Stimulated activated CD8-positive, alpha-beta memory T cell treated with anti-CD3 and anti-CD28 coated beads, Interleukin-12 subunit alpha, Interleukin-12 subunit beta, amount 100 ng/mL, for 4 hours (primary cell): ENCODE measurements at regions not wholly inside any gene's neighbourhood (a gene's known extent, or its start where the extent isn't known, plus 50 kb on each side); places are given as distances from the start of the nearest gene placed in this dataset.

Experiments used
- DNase-seq: peaks from one replicate; pipeline ENCODE4 v3.0.0-alpha.2; 2020; ENCODE audit warnings: low read depth

DNA sequence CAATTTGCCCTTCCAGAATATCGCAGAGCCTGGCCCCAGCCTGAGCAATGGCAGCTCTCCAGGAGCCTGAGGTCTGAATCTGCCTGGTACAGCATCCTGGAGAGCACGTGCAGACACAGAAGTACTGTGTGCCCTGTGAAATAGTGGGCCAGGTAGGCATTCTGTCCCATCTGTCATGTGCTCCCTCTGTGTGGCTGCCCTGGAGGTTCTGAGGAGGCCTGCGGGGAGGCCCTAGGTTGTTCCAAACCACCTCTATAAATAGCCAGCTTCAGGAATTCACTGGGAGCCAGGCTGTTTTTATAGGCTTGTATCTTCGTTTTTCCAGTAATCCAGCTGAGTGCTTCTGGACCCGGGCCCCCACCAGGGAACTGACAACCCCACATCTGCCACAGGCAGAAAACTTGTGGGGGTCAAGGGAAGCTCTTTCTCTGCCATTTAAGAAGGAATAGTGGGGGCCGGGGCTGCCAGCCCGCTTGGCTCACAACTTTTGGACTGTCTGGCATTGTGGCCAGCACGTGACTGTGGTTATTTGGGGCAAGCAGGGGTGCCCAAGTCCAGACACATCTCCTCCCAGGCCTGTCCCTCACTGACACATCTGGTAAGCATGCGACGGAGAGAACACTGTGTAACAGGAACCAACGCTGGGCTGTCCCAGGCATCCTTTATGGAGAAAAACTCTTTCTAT lies 356.3 kb upstream of the TNRC6C start:
- DNase-seq = no peak

DNA sequence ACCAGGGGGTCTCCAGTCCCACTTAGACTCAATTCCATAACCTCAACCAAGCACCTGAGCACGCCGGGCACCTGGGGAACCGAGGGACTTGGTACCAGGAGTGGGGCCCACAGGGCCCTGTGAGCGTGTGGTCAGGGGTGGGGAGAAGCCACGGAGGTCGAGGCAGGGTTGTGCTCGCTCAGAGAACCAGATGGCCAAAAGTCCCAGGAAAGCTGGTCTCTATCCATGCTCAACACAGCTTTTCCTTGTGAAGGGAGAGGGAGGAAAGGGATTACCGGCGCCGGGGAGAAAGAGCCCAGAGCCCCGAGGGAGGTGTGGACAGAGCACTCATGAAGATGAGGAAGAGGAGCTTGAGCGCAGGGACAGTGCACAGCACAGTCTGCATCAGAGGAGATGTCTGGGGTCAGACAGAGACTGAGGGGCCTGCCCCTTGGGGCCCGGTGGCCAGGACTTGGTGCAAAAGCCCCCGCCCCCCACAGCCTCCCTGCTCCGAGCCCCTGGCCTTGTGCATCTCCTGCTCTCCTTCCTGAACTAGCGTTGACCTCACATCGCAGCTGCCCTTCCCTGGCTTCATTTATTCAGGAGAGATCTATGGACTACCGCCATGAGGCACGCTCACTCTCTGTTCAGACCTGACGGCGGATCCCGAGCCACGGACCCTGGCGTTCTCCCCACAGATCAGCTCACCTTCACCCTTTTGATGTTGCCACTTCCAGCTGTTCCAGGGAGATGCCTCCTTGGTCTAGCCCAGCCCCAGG lies 355.4 kb upstream of the TNRC6C start:
- DNase-seq = no peak

GRCh38 chr17:77604301-77604972 lies 354.1 kb upstream of the TNRC6C start:
- no peak for DNase-seq

- no peak for DNase-seq
Observed at GRCh38 chr17:77604973-77605313, 353.6 kb upstream of the TNRC6C start.

- DNase-seq = no peak
Observed at GRCh38 chr17:77606146-77606864, 352.2 kb upstream of the TNRC6C start.

GRCh38 chr17:77606865-77607210 lies 351.7 kb upstream of the TNRC6C start:
- DNase-seq = no peak

DNA sequence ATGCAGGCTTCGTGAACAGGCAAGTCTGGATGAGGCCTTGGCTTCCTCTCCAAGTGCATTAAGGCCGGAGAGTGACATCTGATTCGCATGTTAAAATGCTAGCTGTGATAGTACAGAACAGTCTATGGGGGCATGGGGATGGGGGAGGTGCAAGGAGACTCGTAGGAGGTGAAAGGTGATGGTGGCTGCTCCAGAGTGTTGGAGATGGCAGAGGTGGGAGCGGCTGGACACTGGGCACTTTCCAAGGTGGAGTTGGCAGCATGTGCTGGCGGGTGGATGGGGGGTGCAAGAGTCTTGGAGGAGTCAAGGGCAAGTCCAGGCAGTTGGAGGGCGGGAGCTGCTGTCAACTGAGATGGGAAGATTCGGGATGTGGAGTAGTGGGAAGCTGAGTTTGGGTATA lies 350.9 kb upstream of the TNRC6C start:
- DNase-seq = no peak

- no peak for DNase-seq
Observed at GRCh38 chr17:77608431-77608830, 350.1 kb upstream of the TNRC6C start.

- peak; percentile 24 for DNase-seq
Observed at GRCh38 chr17:77609553-77610517, 348.7 kb upstream of the TNRC6C start.

DNA sequence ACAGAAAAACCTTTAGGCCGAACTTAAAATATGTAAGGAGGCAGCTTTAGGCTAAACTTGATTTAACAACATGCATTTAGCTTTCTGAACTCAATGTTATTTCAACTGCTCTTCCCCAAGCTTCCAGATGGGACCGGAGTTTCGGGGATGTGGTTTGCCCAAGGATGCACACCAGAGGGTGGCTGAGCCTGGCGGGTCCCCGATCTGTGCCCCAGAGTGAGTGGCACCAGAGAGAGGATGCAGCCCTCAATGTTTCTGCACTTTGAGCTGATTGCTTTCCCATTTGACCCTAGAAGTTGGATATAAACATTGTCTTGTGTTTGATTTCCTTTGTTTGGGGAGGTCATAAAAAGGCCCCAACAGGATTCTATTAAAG lies 348.0 kb upstream of the TNRC6C start:
- no peak for DNase-seq

DNA sequence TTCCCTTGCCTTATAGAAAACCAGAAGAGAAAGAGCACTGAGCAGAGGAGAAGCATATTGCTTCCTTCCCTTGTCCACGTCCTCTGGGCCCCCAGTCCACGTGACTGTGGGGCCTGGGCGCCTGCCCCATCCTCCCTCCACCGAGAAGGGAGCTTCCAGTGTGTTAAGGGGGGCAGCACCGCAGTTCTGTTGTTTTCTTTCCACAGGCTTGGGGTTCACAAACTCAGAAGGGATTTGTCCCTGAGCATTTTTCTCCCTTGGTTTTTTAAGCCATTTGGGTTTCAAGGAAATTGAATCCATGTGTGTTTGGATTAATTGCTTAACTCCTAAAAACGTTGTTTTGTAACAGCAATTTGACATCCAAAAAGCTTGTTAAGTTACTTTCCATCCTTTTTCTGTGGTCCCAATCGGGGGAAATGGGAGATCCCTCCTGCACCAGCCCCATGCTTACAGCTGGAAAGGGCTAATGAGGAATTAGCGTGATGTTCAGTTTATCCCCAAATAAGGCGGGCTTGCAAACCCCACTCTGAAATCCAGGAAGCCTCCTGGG lies 347.5 kb upstream of the TNRC6C start:
- no peak for DNase-seq

GRCh38 chr17:77611791-77612502 lies 346.6 kb upstream of the TNRC6C start:
- DNase-seq = no peak

DNA sequence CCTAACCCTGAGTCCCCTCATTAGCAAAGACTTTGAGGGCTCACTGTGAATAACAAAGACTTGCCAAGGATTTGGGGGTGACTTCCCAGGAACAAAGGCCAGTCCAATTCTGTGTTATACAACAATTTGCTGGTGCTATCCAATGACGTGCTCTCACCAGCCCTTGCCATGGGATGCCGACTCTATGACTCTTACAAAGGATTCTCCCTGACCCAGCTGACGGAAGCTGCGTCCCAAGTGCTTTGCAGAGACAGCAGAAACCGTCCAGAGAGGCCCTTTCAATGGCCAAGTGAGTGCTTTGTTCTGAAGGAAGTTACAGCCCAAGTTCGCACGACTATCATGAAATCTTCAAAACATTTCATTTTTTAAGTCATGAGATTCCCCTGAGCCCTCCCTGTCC lies 345.3 kb upstream of the TNRC6C start:
- no peak for DNase-seq

GRCh38 chr17:77613627-77614026 lies 344.9 kb upstream of the TNRC6C start:
- no peak for DNase-seq

DNA sequence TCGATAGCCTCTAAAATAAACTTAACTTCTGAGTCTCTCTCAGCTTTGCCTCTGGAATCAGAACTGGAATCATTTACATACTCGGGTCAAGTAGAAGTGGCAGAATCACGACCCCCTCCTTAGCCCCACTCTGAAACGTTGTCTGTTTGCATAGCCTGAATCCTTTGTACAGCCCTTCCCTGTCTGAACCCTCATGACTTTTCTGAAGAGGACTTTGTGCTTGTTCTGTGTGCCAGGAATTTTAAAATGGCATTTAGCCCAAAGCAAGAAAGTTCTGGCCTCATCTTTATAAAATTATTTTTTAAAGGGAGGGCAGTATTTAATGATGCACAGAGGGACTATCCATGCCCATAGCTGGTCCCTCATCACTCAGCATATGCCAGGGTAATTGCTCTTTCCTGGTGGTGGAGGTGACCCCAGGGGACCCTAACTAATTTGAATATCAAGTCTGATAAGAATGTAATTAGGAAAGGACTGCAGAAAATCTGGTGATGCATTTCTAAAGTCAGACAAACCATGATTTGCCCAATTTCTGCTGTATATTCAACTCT lies 342.7 kb upstream of the TNRC6C start:
- DNase-seq = no peak

DNA sequence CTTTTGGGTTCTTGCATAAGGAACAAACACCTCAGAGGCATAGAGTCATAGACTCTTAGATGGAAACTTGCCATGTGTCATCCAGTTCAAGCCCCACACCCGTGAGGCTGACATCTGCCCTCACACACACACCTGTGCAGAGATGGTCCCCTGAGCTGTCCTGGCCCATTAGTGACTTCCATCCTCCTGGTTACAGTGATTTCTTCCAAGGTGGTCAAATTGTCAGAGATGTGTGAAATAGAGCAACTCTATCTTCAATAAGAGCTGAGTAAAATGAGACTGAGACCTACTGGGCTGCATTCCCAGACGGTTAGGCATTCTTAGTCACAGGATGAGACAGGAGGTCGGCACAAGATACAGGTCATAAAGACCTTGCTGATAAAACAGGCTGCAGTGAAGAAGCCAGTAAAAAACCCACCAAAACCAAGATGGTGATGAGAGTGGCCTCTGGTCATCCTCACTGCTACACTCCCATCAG lies 342.2 kb upstream of the TNRC6C start:
- no peak for DNase-seq

- no peak for DNase-seq
Observed at GRCh38 chr17:77617516-77617915, 341.0 kb upstream of the TNRC6C start.

GRCh38 chr17:77618173-77618572 lies 340.3 kb upstream of the TNRC6C start:
- no peak for DNase-seq

- no peak for DNase-seq
Observed at GRCh38 chr17:77618731-77619130, 339.8 kb upstream of the TNRC6C start.

GRCh38 chr17:77619326-77619725 lies 339.2 kb upstream of the TNRC6C start:
- no peak for DNase-seq
